ENCODE measurements at regions not wholly inside any gene's neighbourhood (a gene's known extent, or its start where the extent isn't known, plus 50 kb on each side); places are given as distances from the start of the nearest gene placed in this dataset.

GRCh38 chr1:81004011-81004410 lies 796.7 kb upstream of the ADGRL2 start:
- BruUV-seq (replicated peaks): no TSS peak
- no peaks in the 10 kb centered on the region for H3K4me1 ChIP-seq (ENCODE audit: insufficient read depth, low read length, poor library complexity, severe bottlenecking)

DNA sequence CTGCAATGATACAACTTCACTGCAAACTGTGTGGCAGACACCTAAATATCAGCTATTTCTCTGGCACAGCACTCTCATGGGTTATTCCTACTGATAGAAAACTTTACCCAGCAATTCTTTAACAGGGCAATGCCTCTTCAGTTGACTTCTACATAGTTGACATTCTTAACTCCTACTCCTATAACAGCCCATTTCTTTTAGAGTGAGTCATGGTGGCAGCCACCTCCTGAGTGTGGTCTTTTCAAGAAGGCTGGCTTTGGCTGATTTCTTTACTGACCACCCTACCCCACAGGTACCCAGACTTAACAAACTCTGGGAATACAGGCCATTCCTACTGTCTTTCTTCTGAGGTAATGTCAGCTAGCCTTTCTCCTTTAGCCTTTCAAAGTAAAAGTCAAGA lies 805.8 kb upstream of the ADGRL2 start:
- no TSS peak for BruUV-seq (replicated peaks)
- Histone ChIP-seq H3K36me3 (ENCODE audit: insufficient read depth, low read length) (no peaks in the 10 kb centered on the region), H3K79me2 (ENCODE audit: insufficient read depth, low read depth, low read length) (no peaks in the 10 kb centered on the region), H3K27ac (ENCODE audit: low read depth, low read length, poor library complexity, severe bottlenecking) (no peak overlapping the region), H3K9me2 (ENCODE audit: insufficient read depth, low read length) (no peaks in the 10 kb centered on the region), H2AFZ (ENCODE audit: low read length) (no peak overlapping the region), H3K4me3 (ENCODE audit: low read depth, low read length, poor library complexity, severe bottlenecking) (no peak overlapping the region), H3K4me1 (ENCODE audit: insufficient read depth, low read length, poor library complexity, severe bottlenecking) (no peaks in the 10 kb centered on the region), H3K4me2 (ENCODE audit: low read length) (no peak overlapping the region), H3K9me3 (ENCODE audit: low read length) (no peaks in the 10 kb centered on the region), H4K20me1 (ENCODE audit: insufficient read depth, low read length) (no peaks in the 10 kb centered on the region)
- no peak for DNase-seq (ENCODE audit: low spot score)
- intact Hi-C loops (cut with micrococcal nuclease; ENCODE audit: unreplicated experiment): no loop called here
- ChIA-PET CTCF (ENCODE audit: unreplicated experiment) (no interaction called here), POLR2A (no interaction called here)
- no peak for TF ChIP-seq EZH2phosphoT487 (IDR thresholded peaks at IDR 0.05; ENCODE audit: borderline replicate concordance, low read depth, low read length)
- no peak for TF ChIP-seq CTCF (conservative IDR thresholded peaks at IDR 0.05; ENCODE audit: low read length)

More at GRCh38 chr1:81004011-81004410, 796.7 kb upstream of the ADGRL2 start:
- ChIA-PET CTCF (ENCODE audit: unreplicated experiment) (no interaction called here), POLR2A (no interaction called here)
- DNase-seq (ENCODE audit: low spot score): no peak
- no peak overlapping the region for H3K4me2 ChIP-seq (ENCODE audit: low read length)
- no peak overlapping the region for H3K27ac ChIP-seq (ENCODE audit: low read depth, low read length, poor library complexity, severe bottlenecking)
- no peak overlapping the region for H3K4me3 ChIP-seq (ENCODE audit: low read depth, low read length, poor library complexity, severe bottlenecking)
- no peaks in the 10 kb centered on the region for H3K9me2 ChIP-seq (ENCODE audit: insufficient read depth, low read length)
- no peaks in the 10 kb centered on the region for H3K79me2 ChIP-seq (ENCODE audit: insufficient read depth, low read depth, low read length)
- no peak overlapping the region for H2AFZ ChIP-seq (ENCODE audit: low read length)
- no peaks in the 10 kb centered on the region for H3K9me3 ChIP-seq (ENCODE audit: low read length)
- intact Hi-C loops (cut with micrococcal nuclease; ENCODE audit: unreplicated experiment): no loop called here
- no peak for TF ChIP-seq EZH2phosphoT487 (IDR thresholded peaks at IDR 0.05; ENCODE audit: borderline replicate concordance, low read depth, low read length)
- TF ChIP-seq CTCF (conservative IDR thresholded peaks at IDR 0.05; ENCODE audit: low read length): no peak
- H3K36me3 ChIP-seq (ENCODE audit: insufficient read depth, low read length): no peaks in the 10 kb centered on the region
- no peaks in the 10 kb centered on the region for H4K20me1 ChIP-seq (ENCODE audit: insufficient read depth, low read length)

GRCh38 chr1:80994038-80994437 lies 806.7 kb upstream of the ADGRL2 start:
- POLR2A ChIA-PET: interaction anchor here (1.0 kb wide), 1 partner anchor 15 kb away, joined by 3 read pairs; no protein-coding TSS in a partner anchor
- no peak for TF ChIP-seq EZH2phosphoT487 (IDR thresholded peaks at IDR 0.05; ENCODE audit: borderline replicate concordance, low read depth, low read length)
- no peak for TF ChIP-seq CTCF (conservative IDR thresholded peaks at IDR 0.05; ENCODE audit: low read length)
- Histone ChIP-seq H3K4me3 (ENCODE audit: low read depth, low read length, poor library complexity, severe bottlenecking) (no peak overlapping the region), H3K9me2 (ENCODE audit: insufficient read depth, low read length) (no peaks in the 10 kb centered on the region), H2AFZ (ENCODE audit: low read length) (no peak overlapping the region), H3K27ac (ENCODE audit: low read depth, low read length, poor library complexity, severe bottlenecking) (no peak overlapping the region), H3K4me2 (ENCODE audit: low read length) (no peak overlapping the region), H3K36me3 (ENCODE audit: insufficient read depth, low read length) (no peaks in the 10 kb centered on the region), H4K20me1 (ENCODE audit: insufficient read depth, low read length) (no peaks in the 10 kb centered on the region), H3K79me2 (ENCODE audit: insufficient read depth, low read depth, low read length) (no peaks in the 10 kb centered on the region), H3K4me1 (ENCODE audit: insufficient read depth, low read length, poor library complexity, severe bottlenecking) (no peaks in the 10 kb centered on the region), H3K9me3 (ENCODE audit: low read length) (no peaks in the 10 kb centered on the region)
- no TSS peak for BruUV-seq (replicated peaks)
- no peak for DNase-seq (ENCODE audit: low spot score)
- intact Hi-C loops (cut with micrococcal nuclease; ENCODE audit: unreplicated experiment): no loop called here
- CTCF ChIA-PET (ENCODE audit: unreplicated experiment): no interaction called here
